ENCODE measurements at regions not wholly inside any gene's neighbourhood (a gene's known extent, or its start where the extent isn't known, plus 50 kb on each side); places are given as distances from the start of the nearest gene placed in this dataset.

- DNase-seq (ENCODE audit: low read depth in 4 of 4, low spot score in 3 of 4), result no peak
Observed at GRCh38 chr4:135239964-135240363, 1038.4 kb upstream of the PABPC4L start.

GRCh38 chr4:135238940-135239339 is 1037.4 kb upstream of the PABPC4L start:
- no peak for DNase-seq (ENCODE audit: low read depth in 4 of 4, low spot score in 3 of 4)

- DNase-seq (ENCODE audit: low read depth in 4 of 4, low spot score in 3 of 4), result no peak
Observed at GRCh38 chr4:135236048-135236447, 1034.5 kb upstream of the PABPC4L start.

- DNase-seq (ENCODE audit: low read depth in 4 of 4, low spot score in 3 of 4), result no peak
Observed at GRCh38 chr4:135227842-135228241, 1026.3 kb upstream of the PABPC4L start.

GRCh38 chr4:135225551-135225950 is 1024.0 kb upstream of the PABPC4L start:
- DNase-seq (ENCODE audit: low read depth in 4 of 4, low spot score in 3 of 4), result no peak

- no peak for DNase-seq (ENCODE audit: low read depth in 4 of 4, low spot score in 3 of 4)
Observed at GRCh38 chr4:135210341-135210740, 1008.8 kb upstream of the PABPC4L start.

- DNase-seq (ENCODE audit: low read depth in 4 of 4, low spot score in 3 of 4), result no peak
Observed at GRCh38 chr4:135207531-135207930, 1005.9 kb upstream of the PABPC4L start.

- DNase-seq (ENCODE audit: low read depth in 4 of 4, low spot score in 3 of 4), result no peak
Observed at GRCh38 chr4:135204311-135204710, 1002.7 kb upstream of the PABPC4L start.

- DNase-seq (ENCODE audit: low read depth in 4 of 4, low spot score in 3 of 4), result no peak
Observed at GRCh38 chr4:135201081-135201480, 999.5 kb upstream of the PABPC4L start.

- no peak for DNase-seq (ENCODE audit: low read depth in 4 of 4, low spot score in 3 of 4)
Observed at GRCh38 chr4:135197641-135198040, 996.1 kb upstream of the PABPC4L start.

GRCh38 chr4:135194477-135194876 is 992.9 kb upstream of the PABPC4L start:
- DNase-seq (ENCODE audit: low read depth in 4 of 4, low spot score in 3 of 4), result no peak

GRCh38 chr4:135192751-135193535 is 991.4 kb upstream of the PABPC4L start:
- DNase-seq (ENCODE audit: low read depth in 4 of 4, low spot score in 3 of 4), result no peak

GRCh38 chr4:135191596-135191995 is 990.0 kb upstream of the PABPC4L start:
- DNase-seq (ENCODE audit: low read depth in 4 of 4, low spot score in 3 of 4), result no peak

GRCh38 chr4:135186002-135186401 is 984.4 kb upstream of the PABPC4L start:
- DNase-seq (ENCODE audit: low read depth in 4 of 4, low spot score in 3 of 4), result no peak

- no peak for DNase-seq (ENCODE audit: low read depth in 4 of 4, low spot score in 3 of 4)
Observed at GRCh38 chr4:135185256-135185655, 983.7 kb upstream of the PABPC4L start.

GRCh38 chr4:135184715-135185114 is 983.1 kb upstream of the PABPC4L start:
- no peak for DNase-seq (ENCODE audit: low read depth in 4 of 4, low spot score in 3 of 4)

GRCh38 chr4:135177321-135177720 is 975.7 kb upstream of the PABPC4L start:
- DNase-seq (ENCODE audit: low read depth in 4 of 4, low spot score in 3 of 4), result no peak

GRCh38 chr4:135166661-135167060 is 965.1 kb upstream of the PABPC4L start:
- DNase-seq (ENCODE audit: low read depth in 4 of 4, low spot score in 3 of 4), result no peak

- DNase-seq (ENCODE audit: low read depth in 4 of 4, low spot score in 3 of 4), result no peak
Observed at GRCh38 chr4:135164601-135165000, 963.0 kb upstream of the PABPC4L start.

GRCh38 chr4:135144498-135144897 is 942.9 kb upstream of the PABPC4L start:
- DNase-seq (ENCODE audit: low read depth in 4 of 4, low spot score in 3 of 4), result no peak

- DNase-seq (ENCODE audit: low read depth in 4 of 4, low spot score in 3 of 4), result no peak
Observed at GRCh38 chr4:135124196-135124595, 922.6 kb upstream of the PABPC4L start.

- DNase-seq (ENCODE audit: low read depth in 4 of 4, low spot score in 3 of 4), result no peak
Observed at GRCh38 chr4:135123632-135124031, 922.0 kb upstream of the PABPC4L start.

GRCh38 chr4:135122457-135122856 is 920.9 kb upstream of the PABPC4L start:
- no peak for DNase-seq (ENCODE audit: low read depth in 4 of 4, low spot score in 3 of 4)

Measured in right renal pelvis (tissue), 4 donors.